Cerebellar nuclear complex (tissue), 1 donor: ENCODE measurements at regions not wholly inside any gene's neighbourhood (a gene's known extent, or its start where the extent isn't known, plus 50 kb on each side); places are given as distances from the start of the nearest gene placed in this dataset.
A peak's percentile ranks its signal among the peaks of the same experiment; 100 is the strongest.

Source experiments
- DNase-seq, 2 experiments: peaks; one replicate each; lab custom pipeline; 2025; lab: John Stamatoyannopoulos, UW

DNA sequence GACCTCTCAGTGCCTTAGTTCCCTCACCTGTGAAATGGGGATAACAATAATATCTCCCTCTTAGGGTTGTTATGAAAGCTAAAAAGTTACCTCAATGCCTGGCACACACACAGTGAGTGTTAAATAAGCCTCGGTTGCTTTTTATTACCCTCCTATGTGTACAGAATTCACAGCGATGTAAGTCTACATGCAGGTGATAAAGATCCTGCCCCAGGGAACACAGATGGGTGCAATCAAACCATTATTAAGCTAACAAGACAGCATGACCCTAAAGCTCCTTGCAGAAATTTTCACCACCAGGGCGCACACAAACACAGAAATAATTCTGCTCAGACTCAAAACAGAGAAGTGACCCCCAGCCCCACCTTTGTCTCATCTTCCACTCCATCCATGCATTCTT is 261.9 kb downstream of the SNX10 start:
- DNase-seq: no peak

DNA sequence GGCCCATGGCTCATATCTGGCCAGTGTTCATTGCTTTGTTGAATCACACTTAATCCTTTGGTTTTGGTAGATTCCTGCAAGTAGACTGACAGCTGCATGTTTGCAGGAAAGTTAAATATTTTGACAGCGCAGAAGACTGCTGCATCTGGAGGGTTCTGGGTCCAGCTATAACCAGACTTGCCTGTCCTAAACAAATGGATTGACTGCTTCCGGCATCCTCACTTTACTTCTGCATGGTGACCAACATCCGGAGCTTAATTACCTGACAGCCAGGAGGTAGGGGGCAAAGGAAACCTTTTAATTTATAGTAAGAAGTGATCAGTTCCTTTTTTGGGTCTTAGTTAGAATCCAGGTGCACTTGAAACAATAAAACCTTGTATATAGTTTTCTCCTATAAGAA is 263.3 kb downstream of the SNX10 start:
- DNase-seq: no peak

DNA sequence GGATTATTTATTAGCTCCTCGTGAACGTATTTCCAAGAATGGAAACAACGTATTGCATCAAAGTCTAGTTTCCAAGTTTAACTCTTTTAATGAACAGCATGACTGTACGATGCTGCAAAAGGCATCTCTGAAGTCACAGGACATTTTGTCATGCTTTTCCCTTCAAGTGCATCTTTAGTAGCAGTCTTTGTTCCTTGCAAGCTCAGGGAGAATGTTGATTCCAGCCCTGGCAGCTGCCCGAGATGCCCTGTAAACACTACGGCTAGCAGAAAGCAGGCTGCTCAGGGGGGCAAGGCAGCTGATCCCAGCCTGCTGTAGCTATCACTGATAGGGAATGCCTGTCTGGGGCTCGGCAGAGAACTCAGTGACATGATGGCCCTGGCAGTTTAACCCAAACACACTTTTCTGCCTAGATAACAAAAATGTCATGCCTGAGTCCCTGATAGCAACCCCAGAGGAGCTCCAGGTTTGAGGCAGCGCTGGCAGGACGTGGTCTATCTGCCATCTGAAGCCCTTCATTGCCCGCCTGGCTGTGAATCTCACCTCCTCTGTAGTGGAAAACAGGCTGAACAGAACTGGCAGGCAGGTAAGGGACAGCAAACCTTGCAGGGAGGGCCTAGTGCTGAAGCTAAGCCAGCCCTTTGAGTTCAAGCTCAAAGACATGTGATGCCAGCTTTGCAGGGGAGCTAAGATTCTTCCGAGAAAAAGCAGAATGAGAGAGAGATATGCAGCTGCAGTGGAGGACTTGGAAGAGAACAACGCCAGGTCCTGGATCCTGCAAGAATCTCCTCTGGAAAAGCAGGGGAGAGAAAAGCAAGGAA is 264.6 kb downstream of the SNX10 start:
- peak in 1 of 2 experiments; percentile 77 for DNase-seq

DNA sequence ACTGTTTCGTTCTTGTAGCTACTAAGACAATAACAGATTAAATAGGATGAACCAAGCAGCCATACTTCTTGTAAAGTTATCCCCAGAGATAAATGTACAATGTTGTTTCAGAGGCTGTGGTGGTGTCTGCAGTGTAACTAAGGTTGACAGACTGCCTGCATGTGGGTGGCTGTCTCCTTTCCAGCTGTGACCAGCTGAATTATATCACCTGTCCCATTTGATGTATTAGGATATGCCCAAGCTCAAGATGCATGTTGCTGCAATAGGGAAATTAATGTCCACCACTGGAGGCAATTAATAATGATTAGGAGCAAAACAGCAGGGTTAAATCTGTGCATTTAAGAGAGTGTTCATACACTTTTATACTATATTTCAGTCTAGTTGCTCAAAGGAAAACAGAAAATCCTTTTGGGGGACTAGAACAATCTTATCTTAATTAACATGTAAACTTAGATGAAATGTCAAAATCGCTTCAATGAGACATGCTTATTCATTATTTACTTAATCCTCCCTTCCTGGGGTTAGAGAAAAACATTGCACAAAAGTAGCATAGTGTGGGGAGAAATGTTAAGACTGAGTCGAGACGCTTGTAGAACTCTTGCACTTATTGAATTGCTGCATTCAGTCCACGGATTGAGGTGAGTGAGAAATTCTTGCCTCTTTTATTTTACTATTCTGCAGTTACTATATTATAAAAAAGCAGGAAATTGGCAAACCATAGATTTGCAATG is 269.0 kb downstream of the SNX10 start:
- no peak for DNase-seq

DNA sequence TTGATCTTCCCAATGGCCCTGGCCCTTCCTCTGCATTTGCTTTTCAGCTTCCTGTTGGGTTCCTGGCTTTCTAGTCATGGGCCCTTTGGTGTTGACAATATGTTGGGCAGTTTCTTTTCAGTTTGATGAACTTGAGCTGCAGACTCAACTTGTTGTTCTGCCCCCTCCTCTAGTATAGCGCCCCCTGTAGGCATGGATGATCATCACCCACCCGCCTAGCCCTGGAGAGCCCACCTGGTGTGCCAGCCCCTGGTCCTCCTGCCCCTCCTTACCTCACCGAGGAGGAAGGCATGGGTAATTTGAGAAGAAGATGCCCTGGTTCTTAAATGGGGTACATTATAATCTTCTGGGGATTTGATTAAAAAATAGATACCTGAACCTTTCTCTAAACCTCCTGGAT is 271.2 kb downstream of the SNX10 start:
- DNase-seq: no peak

DNA sequence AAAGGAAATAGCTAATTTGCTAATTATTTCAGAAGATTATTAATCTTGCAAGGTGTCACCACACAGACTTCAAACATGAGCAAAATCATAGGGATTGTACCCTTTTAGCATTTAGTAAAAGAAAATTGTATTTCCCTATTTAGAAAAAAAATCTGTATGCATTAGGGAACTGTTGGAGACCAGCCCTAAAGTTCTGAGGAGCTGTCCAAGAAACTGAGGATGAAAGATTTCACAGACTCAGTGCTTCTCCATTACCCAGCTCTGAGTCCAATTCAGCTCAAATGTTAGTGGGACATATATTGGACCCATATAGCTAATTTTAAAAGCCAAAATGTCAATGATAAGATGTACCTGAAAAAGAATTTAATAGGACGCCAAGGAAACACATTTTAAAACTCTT is 271.7 kb downstream of the SNX10 start:
- DNase-seq: no peak

DNA sequence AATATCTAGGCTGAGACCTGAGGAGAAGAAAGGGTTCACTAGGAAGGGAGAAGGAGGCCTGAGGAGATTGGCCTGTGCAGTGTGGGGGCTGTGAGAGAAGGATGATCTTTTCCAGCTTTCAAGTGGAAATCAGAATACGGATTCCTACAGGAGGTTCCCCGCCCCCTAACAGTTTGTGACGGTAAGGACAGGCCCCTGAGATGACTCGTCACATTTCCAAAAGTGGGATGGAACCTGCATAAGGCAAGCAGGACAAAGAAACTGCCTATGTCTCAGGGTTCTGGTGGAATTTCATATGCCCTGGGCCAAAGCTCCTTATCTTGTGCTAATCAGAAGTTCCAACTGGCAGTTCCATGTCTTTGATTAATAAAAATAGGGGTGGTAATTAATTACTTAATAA is 275.6 kb downstream of the SNX10 start:
- no peak for DNase-seq

DNA sequence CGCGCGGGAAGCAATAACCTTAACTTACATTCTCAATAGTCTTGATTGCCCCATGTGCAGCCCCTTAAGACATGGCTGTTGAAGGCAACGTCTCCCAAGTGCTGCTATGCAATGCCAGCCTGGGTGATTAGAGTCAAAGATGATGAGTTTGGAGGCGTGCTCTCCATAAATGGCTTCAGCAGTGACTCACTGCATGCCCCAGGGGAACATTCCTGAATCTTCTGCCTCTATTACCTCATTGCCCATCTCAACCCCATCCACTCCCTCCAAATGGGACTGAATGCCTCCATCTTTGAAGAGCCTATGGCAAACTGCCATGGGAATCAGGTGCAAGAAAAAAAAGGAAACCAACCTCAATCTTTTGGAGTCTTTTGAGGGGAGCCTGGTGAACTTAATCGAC is 282.8 kb downstream of the SNX10 start:
- no peak for DNase-seq

DNA sequence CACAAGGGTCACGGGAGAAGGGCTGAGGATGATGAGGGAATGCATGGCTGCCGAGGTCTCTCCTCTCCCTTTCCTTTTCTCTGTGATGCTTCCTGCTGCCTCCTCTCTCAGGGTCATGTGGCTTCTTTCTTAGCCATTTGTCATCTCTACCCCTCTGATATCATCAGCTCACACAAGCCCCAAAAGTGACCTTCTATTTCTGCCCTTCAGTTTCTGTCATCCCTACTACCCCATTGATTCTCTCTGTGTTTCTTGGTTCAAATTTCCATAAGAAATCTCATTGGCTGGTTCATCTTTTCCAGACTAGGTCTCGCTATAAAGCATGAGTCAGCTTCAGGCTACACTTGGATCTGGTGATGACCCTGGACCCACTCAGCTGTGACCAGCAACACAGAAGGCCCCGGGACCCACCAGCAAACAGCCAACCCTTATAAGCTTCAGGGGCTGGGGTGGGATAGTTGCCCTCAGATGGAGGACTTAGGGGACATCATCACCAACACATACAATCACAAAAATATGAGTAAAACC is 284.3 kb downstream of the SKAP2 start:
- DNase-seq: no peak

DNA sequence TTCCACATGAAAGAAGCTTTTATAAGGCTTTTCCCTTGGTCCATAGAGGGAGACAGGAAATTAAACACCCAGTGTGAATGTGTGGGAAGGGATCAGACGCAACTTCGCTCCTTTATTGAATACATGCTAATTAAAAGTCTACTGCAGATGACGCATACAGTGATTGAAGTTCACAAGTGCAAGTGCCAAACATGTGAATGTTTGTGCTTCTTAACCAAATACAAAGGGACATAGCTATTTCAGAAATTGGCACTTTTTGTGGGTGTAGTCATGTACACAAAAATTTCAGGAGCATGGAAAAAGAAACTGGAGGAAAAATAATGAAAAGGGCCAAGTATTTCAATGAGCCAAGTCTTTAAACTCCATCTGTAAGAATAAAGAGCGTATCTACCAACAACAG is 283.7 kb downstream of the SKAP2 start:
- DNase-seq: no peak

DNA sequence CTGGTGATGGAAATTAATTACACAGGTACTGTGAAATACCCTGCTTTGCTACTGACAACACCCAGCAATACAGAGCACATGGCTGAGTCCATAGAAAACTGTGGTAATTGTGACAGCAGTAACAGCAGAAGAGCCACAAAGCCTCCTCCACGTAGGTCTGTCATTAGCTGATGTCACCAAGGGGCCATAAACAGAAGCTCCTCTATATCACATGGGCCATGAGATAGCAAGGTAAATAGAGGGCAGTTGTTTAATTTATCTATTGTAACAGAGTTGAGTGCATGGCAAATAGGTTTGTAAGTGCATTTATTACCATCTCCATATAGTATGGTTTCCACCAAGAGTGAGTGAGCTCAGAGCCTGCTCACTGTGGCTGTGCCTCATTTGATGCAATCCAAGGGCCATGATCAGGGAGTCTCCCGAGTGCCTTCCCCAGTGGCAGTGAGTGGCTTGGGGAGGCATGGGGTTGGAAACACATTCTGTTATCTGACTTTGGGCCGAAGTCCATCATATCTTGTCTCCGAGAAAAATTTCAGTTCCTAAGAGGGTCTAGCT is 281.2 kb downstream of the SKAP2 start:
- DNase-seq: no peak

DNA sequence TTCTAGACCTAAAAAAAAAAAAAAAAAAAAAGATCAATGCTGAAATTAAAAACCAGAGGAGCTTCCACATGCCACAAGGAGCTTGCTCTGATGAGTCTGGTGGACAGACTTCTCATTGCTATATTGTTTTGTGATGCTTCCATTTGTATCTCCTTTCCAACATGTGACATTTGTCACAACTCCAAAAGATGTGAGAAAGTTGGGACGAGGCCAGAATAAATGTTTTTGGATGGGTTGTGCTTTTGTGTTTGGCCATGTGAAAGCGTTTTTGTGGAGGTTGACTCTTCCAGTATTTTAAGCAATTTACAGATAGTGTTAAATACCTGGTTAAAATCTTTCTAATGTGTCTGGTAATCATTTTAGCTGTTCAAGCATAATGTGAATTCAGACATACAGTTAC is 280.1 kb downstream of the SKAP2 start:
- no peak for DNase-seq

DNA sequence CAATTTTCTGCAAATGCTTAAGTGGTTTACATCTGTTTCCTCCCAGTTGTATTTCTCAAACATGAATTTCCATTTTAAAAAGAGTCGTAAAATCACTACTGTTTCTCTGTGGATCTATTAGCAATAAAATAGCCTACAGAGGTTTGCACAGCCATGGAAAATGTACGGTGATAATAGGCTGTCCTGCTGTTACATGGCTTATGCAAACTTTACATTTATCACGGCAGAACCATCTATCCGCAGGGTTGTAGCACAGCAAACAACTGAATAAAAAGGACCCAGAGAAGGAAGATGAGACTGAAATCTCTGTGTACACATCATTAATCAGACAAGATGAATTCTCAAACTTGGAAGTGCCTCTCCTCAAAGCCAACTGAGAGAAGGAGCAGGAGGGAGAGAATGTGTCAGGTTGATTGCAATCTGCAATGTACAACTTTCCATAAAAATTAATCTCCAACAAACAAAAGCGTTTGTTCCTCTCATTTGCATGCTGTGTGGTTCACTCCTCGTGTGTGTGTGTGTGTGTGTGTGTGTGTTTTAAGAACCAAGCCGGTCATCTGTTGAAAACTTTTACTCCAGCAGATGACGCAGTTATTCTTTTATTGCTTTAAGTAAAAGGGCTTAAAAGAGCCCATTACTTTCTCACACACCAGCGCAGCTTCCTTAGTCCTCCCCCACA is 279.3 kb downstream of the SKAP2 start:
- DNase-seq: no peak

DNA sequence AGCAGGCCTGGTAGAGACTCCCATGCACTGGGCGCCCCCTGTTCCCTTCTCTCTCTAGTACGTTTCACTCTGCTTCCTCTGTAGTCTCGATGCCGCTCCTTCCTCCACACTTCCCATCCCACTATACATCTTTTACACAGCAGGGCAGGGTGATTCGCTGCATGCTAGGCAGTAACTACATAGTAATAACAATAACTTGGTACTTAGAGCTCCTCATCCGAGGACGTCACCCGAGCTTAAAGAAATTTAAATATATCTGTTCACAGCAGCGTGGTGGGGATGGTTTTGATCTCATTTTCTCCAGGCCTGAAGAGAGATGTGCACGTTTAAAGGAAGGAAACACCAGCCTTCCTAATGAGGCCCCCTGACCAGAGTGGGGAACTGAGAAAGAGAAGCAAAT is 276.9 kb downstream of the SKAP2 start:
- DNase-seq: no peak

DNA sequence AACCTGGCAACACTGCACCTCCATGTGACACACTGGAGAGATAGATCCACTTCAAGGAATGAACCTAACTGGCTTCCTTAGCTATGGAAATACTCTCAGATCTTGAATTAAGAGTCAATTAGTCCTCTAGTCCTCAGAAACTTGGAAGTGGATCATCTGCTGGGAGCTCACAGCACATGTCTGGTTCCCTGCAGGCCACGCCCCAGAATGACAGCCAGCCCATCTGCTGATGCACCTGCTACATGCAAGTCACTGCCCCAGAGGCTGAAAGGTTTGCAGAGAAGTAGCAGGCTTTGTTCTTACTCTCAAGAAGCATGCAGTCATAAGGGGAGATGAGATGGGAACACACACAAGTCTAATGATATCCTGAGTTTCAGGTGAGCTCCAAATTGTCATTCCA is 275.9 kb downstream of the SKAP2 start:
- DNase-seq: peak; percentile 34 to 49

DNA sequence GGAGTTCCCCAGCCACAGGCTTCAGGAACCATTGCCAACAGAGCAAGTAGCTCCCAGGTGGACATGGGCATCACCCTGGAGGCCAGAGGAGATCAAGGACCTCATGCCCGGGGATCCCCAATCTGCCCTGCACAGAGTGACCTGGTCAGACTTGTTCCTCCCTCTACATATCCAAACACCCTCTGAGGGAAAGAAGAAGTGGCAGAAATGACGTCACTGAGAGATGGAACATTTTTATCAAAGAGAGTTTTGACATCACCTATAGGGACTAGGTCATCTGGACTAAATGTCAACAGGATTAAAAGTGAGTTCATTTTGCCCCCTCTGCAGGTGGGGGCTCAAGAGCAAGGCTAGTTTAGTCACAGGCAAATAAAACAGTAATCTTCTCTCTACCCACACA is 273.7 kb downstream of the SKAP2 start:
- DNase-seq: no peak

DNA sequence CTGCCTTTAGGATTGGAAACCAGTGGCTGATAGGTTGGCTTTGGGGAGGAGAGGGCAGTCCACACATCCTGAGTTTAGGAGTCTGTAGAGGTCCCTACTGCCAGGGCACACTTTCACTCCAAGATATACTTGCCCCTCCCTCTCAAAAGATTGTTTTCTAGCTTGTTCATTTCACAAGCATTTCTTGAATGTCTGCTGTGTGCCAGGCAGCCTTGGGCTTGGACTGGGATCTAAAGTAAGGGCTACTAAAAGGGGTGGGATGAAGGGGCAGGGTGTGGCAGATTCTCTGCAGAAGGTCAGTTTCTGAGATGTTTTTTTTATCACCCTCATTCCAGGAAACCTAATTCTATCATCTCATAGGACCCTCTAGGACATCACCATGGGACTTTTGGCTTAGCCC is 272.4 kb downstream of the SKAP2 start:
- DNase-seq: no peak

DNA sequence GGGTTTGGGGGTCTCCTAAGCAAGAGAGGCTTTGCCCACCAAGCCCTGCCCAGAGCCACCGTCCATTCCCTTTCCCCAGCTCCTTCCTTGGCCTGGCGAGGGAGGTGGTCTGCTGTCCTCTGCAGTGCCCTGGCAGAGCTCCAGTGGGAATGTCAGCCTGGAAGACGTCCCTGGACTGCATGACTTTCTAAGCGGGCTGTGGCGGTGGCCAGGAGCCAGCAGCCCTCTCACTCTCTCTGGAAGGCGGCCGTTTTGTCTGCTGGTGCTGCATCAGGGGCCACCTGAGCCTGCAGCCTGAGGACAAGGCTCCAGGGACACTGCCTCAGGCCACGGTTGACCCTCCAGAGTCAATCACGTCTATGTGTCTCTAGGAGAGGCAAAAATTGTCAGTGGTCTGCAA is 271.0 kb downstream of the SKAP2 start:
- DNase-seq: no peak

DNA sequence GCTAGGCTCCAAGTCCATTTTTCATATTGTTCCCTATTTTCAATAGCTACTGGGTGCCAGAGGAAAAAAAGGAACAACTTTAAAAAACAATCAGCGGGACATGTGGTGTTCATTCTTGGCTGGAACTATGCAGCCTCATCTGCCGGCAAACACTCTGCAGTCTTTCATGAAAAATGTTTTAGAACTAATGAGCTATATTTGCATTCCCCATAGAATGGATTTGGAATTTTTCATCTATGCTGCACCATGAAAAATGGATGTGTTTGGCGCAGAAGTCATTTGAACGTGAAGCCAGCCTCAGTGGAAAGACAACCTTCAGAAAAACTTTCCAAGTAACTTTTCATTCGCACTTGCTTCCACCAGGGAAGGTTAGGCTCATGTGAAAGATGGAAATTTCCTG is 270.5 kb downstream of the SKAP2 start:
- DNase-seq: no peak

DNA sequence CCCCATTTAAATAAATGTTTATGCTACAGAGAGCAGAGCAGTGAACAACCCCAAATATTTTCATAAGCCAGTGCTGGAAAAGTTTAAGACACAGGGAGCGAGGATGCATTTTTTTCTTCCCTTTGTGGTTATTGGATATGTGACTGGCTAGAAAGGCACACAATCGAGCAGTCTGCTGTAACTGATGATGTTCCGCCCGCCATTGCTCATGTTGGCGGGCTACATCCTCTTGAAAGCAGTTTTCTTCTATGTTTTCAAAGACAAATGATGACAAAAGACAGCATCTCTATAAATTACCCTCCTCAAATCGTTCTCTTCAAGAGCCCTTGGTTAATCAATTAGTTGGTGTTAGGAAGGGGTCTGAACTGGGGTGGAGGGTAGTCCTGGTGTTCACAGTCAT is 269.8 kb downstream of the SKAP2 start:
- DNase-seq: no peak

DNA sequence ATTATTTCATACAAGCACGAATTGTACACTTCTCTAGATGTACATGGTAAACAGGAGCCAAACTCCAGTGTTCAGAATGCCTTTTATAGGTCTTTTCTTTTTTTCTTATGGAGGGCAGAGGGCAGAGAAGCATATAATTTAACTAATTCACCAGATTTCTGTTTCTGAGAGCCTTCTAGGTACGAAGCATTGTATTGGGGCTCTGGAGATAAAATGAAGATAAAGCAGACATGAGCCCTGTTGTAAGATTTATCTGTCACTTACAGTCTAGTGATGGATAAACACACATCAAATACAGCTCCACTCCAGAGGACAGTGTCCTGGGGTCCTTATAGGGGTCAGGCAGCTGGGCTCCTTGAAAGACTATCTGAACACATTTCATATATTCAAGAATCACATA is 265.5 kb downstream of the SKAP2 start:
- DNase-seq: no peak

DNA sequence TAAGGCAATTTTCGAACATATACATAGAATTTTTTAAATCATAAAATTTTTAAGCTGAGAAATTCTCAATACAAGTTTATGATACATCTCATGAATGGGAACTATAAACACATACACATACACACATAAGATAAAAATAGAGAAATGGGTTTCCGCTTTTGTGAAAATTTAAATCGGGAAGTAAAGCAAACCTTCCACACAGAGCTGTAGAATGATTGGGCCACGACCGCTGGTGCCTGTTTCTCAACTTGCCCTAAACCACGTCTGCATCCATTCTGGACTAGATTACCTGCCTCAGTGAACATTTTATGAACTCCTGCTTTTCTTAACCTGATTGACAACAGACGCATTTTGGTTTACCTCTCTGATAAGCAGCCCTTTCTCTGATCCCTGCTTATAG is 264.4 kb downstream of the SKAP2 start:
- DNase-seq: no peak

DNA sequence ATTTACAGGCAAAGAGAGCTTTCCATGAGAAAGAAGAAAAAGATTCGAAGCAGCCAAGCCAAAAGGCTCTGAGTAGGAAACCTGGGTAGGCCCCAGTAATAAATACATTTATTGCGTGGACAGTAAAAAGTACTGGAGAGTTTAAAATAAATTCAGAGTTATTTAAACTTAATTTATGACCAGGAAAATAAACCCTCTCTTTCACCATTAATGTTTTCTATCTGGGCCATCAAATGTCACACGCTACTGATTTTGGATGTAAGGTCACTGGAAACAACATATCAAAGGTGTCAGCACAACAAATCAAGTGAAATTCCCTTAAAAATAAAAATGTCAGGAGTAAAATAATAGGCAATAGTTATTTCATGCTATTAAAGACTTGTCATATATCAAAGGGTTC is 264.0 kb downstream of the SKAP2 start:
- DNase-seq: no peak
